ENCODE measurements at regions not wholly inside any gene's neighbourhood (a gene's known extent, or its start where the extent isn't known, plus 50 kb on each side); places are given as distances from the start of the nearest gene placed in this dataset.

DNA sequence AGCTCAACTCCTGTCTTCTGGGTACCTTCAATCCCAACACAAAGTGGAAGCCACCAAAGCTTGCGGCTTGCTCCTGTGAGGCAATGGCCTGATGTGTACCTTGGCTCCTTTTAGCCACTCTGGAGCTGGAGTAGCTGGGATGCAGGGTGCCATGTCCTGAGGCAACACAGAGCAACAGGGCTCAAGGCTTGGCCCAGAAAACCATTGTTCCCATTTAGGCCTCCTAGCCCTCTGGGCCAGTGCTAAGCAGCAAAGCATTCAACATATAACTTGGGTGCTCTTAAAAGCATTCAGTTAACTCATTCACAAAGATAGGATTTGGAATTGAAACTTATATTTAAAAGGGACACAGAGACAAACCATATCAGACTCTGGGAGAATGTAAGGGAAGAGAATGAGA is 194.5 kb upstream of the ARHGEF9 start:
- no peaks in the 10 kb centered on the region for H3K27me3 ChIP-seq (ENCODE audit: control insufficient read depth in 1 of 2, insufficient read depth in 2 of 2, low read length in 2 of 2)
- ATAC-seq (no peak), FAIRE-seq (no peak), DNase-seq (ENCODE audit: low spot score) (no peak)
- in situ Hi-C loops (cut with HindIII; ENCODE audit: extremely low pct_ligation_motif_present, low pct_unique_long_range_greater_than_20kb) (no loop called here), intact Hi-C loops (cut with micrococcal nuclease; ENCODE audit: unreplicated experiment) (no loop called here)
- no peaks in the 10 kb centered on the region for H3K4me1 ChIP-seq (ENCODE audit: insufficient read depth, low read length)
- no peak overlapping the region for H3K4me2 ChIP-seq (ENCODE audit: low read depth, low read length)
- no peak overlapping the region for H3K27ac ChIP-seq (ENCODE audit: extremely low read length, insufficient read depth, low read length)
- H3K36me3 ChIP-seq (replicated peaks in 1 of 2; ENCODE audit: control insufficient read depth in 1 of 2, insufficient read depth in 2 of 2, low read length in 2 of 2), result no peaks in the 10 kb centered on the region
- no TSS peak for BruUV-seq (replicated peaks)
- no CpG with 5 or more reads among the region's 1 CpG for WGBS (ENCODE audit: low lambda C conversion rate)
- CTCF ChIA-PET (ENCODE audit: low intra/inter-chr PET ratio, low total read pairs), result no interaction called here
- no peak overlapping the region for H3K9ac ChIP-seq (ENCODE audit: insufficient read depth, low read depth, low read length)
- H2AFZ ChIP-seq (ENCODE audit: low read length), result no peak overlapping the region
- H3K9me3 ChIP-seq (ENCODE audit: low read length), result peaks cover 34% of the 10 kb centered on the region; the same call in 1 of the 2 replicates
- no peaks in the 10 kb centered on the region for H3K79me2 ChIP-seq (ENCODE audit: insufficient read depth, low read length)
- TF ChIP-seq, protein P1, sequence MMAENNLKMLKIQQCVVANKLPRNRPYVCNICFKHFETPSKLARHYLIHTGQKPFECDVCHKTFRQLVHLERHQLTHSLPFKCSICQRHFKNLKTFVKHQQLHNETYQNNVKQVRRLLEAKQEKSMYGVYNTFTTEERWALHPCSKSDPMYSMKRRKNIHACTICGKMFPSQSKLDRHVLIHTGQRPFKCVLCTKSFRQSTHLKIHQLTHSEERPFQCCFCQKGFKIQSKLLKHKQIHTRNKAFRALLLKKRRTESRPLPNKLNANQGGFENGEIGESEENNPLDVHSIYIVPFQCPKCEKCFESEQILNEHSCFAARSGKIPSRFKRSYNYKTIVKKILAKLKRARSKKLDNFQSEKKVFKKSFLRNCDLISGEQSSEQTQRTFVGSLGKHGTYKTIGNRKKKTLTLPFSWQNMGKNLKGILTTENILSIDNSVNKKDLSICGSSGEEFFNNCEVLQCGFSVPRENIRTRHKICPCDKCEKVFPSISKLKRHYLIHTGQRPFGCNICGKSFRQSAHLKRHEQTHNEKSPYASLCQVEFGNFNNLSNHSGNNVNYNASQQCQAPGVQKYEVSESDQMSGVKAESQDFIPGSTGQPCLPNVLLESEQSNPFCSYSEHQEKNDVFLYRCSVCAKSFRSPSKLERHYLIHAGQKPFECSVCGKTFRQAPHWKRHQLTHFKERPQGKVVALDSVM (CRISPR knock-in tag; IDR thresholded peaks at IDR 0.05), result no peak
- TF ChIP-seq, protein P2, sequence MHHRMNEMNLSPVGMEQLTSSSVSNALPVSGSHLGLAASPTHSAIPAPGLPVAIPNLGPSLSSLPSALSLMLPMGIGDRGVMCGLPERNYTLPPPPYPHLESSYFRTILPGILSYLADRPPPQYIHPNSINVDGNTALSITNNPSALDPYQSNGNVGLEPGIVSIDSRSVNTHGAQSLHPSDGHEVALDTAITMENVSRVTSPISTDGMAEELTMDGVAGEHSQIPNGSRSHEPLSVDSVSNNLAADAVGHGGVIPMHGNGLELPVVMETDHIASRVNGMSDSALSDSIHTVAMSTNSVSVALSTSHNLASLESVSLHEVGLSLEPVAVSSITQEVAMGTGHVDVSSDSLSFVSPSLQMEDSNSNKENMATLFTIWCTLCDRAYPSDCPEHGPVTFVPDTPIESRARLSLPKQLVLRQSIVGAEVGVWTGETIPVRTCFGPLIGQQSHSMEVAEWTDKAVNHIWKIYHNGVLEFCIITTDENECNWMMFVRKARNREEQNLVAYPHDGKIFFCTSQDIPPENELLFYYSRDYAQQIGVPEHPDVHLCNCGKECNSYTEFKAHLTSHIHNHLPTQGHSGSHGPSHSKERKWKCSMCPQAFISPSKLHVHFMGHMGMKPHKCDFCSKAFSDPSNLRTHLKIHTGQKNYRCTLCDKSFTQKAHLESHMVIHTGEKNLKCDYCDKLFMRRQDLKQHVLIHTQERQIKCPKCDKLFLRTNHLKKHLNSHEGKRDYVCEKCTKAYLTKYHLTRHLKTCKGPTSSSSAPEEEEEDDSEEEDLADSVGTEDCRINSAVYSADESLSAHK (CRISPR knock-in tag; IDR thresholded peaks at IDR 0.05; ENCODE audit: borderline replicate concordance), result no peak
- TF ChIP-seq, protein P3, sequence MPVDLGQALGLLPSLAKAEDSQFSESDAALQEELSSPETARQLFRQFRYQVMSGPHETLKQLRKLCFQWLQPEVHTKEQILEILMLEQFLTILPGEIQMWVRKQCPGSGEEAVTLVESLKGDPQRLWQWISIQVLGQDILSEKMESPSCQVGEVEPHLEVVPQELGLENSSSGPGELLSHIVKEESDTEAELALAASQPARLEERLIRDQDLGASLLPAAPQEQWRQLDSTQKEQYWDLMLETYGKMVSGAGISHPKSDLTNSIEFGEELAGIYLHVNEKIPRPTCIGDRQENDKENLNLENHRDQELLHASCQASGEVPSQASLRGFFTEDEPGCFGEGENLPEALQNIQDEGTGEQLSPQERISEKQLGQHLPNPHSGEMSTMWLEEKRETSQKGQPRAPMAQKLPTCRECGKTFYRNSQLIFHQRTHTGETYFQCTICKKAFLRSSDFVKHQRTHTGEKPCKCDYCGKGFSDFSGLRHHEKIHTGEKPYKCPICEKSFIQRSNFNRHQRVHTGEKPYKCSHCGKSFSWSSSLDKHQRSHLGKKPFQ (CRISPR knock-in tag; IDR thresholded peaks at IDR 0.05; ENCODE audit: insufficient replicate concordance), result no peak
- TF ChIP-seq ZMYM3 (CRISPR knock-in tag; IDR thresholded peaks at IDR 0.05), result no peak
- no peak for TF ChIP-seq MAFF (IDR thresholded peaks at IDR 0.05; ENCODE audit: low read depth, low read length)
- no peak for TF ChIP-seq ZNF160 (CRISPR knock-in tag; IDR thresholded peaks at IDR 0.05)
- TF ChIP-seq, protein P4, sequence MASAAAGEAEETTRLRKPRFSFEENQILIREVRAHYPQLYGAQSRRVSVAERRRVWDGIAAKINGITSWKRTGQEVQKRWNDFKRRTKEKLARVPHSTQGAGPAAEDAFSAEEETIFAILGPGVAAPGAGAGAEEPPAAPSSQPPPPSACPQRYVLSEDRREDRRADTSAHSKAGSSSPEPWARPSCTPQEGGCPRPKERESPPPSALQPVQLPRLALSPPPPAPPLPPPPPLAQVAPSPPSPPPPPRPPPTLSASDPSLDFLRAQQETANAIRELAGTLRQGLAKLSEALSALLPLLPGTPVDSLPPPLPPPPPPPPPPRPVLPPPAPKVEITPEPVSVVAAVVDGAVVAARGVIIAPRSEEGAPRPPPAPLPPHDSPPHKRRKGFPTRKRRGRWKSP (CRISPR knock-in tag; IDR thresholded peaks at IDR 0.05), result no peak
- TF ChIP-seq SIX4 (CRISPR knock-in tag; IDR thresholded peaks at IDR 0.05), result no peak
- TF ChIP-seq PAX8 (CRISPR knock-in tag; IDR thresholded peaks at IDR 0.05; ENCODE audit: borderline replicate concordance), result no peak
- no peak for TF ChIP-seq HMG20B (CRISPR knock-in tag; conservative IDR thresholded peaks at IDR 0.05)
- TF ChIP-seq ZNF674 (CRISPR knock-in tag; IDR thresholded peaks at IDR 0.05; ENCODE audit: low read depth), result no peak
- TF ChIP-seq ZNF749 (CRISPR knock-in tag; IDR thresholded peaks at IDR 0.05; ENCODE audit: borderline replicate concordance), result no peak
- TF ChIP-seq ZNF296 (CRISPR knock-in tag; conservative IDR thresholded peaks at IDR 0.05), result no peak
- no peak for TF ChIP-seq IKZF4 (CRISPR knock-in tag; IDR thresholded peaks at IDR 0.05; ENCODE audit: borderline replicate concordance, low read depth, not compliant biosample characterization)
- TF ChIP-seq GABPA (IDR thresholded peaks at IDR 0.05; ENCODE audit: low read depth, low read length), result no peak
- TF ChIP-seq GABPA (CRISPR knock-in tag; IDR thresholded peaks at IDR 0.05; ENCODE audit: low read depth), result no peak
- H4K20me1 ChIP-seq (ENCODE audit: insufficient read depth, low read length), result no peaks in the 10 kb centered on the region
- POLR2A ChIA-PET, result no interaction called here
- H3K4me3 ChIP-seq (replicated peaks in 1 of 3; ENCODE audit: insufficient read depth in 1 of 3, low read depth in 2 of 3, low read length in 3 of 3), result no peak overlapping the region

Measured in HepG2 (cell line).